ENCODE measurements at regions not wholly inside any gene's neighbourhood (a gene's known extent, or its start where the extent isn't known, plus 50 kb on each side); places are given as distances from the start of the nearest gene placed in this dataset.

DNA sequence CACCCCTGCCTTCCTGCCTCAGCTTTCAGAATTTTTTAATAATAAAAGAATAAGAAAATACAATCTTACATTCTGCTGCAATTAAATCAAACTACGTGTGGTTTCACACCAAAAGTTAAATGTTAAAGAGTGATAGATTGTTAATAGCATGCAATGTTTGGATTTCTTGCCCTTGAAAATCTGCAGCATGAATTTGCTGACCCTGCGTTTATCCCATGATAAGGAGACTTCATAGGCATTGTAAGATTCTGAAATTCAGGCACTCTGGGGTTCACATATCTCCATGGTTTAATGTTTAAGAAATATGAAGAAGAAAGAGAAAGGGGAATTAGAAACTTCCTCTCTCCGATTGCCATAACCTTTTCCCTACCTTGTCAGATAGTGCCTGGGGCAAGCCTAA is 1616.2 kb upstream of the B3GALT2 start:
- ATAC-seq (no peak), DNase-seq (no peak)
- Histone ChIP-seq H3K9me3 (no peaks in the 10 kb centered on the region), H3K36me3 (no peaks in the 10 kb centered on the region), H3K4me1 (no peaks in the 10 kb centered on the region), H3K27me3 (no peaks in the 10 kb centered on the region), H3K27ac (no peak overlapping the region), H3K4me3 (no peak overlapping the region)
- intact Hi-C loops (cut with DNase I), result no loop called here
- TF ChIP-seq, protein P1, sequence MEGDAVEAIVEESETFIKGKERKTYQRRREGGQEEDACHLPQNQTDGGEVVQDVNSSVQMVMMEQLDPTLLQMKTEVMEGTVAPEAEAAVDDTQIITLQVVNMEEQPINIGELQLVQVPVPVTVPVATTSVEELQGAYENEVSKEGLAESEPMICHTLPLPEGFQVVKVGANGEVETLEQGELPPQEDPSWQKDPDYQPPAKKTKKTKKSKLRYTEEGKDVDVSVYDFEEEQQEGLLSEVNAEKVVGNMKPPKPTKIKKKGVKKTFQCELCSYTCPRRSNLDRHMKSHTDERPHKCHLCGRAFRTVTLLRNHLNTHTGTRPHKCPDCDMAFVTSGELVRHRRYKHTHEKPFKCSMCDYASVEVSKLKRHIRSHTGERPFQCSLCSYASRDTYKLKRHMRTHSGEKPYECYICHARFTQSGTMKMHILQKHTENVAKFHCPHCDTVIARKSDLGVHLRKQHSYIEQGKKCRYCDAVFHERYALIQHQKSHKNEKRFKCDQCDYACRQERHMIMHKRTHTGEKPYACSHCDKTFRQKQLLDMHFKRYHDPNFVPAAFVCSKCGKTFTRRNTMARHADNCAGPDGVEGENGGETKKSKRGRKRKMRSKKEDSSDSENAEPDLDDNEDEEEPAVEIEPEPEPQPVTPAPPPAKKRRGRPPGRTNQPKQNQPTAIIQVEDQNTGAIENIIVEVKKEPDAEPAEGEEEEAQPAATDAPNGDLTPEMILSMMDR (IDR thresholded peaks at IDR 0.05), result no peak

DNA sequence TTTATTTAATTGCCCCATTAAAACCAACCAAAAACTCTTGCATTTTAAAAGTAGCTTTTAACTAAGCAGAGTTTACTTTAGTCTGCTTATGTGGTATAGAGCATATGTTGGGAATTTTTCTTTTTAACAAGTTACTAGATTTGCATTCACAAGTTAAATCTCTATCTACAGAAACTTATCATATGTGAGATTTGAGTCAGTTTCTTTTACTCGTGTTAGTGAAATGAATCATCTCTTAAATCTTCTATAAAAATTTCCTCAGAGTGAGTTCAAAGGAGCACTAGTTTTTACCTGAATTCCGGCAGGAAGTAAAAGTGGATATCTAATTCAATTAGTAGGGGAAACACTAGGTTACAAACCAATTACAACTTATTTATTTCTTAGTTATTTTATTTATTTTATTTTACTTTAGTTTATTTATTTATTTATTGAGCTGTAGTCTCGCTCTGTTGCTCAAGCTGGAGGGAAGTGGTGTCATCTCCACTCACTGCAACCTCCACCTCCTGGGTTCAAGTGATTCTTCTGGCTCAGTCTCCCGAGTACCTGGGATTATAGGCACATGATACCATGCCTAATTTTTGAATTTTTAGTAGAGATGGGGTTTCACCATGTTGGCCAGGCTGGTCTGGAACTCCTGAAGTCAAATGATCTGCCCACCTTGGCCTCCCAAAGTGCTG is 1609.6 kb upstream of the B3GALT2 start:
- H3K4me1 ChIP-seq, result no peaks in the 10 kb centered on the region
- ATAC-seq, result no peak
- TF ChIP-seq, protein P1 (IDR thresholded peaks at IDR 0.05), result no peak
- no peaks in the 10 kb centered on the region for H3K27me3 ChIP-seq
- no peak for DNase-seq
- no peak overlapping the region for H3K4me3 ChIP-seq
- H3K27ac ChIP-seq, result no peak overlapping the region
- intact Hi-C loops (cut with DNase I), result no loop called here
- H3K9me3 ChIP-seq, result no peaks in the 10 kb centered on the region
- no peaks in the 10 kb centered on the region for H3K36me3 ChIP-seq

DNA sequence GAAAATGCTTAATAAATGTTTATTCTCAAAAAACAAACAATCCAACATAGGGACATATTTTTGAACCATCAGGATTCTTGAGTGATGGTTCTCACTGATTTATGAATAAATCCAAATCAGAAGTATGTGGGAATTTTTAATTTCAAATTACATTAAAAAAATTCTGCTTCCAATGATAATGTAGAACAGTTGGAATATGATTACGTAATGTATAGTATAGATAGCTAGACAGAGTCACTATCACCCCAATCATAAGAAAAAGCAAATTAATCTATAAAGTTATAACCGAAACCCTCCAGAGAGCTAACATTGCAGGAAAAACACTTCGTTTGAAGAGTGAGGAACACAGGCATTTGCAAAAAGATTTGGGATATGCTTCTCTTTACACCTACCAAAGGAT is 1600.6 kb upstream of the B3GALT2 start:
- TF ChIP-seq, protein P1 (IDR thresholded peaks at IDR 0.05), result no peak

DNA sequence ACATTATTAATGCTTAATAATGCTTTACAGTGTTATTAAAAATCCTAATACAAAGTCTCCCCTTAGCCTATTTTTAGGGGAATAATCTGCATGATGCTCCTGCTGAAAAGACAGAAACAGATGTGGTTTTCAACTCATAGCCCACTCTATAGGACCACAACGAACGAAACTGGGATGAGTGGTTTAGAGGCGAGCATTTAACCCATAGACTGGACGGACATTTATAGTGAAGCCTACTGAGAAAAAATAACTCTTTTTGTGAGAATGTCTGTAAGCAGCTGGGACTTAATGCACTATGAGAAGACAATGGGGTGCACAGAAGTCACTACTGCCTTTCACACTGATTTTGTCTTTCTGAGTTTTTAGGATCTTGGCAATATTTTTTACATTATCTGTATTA is 1599.6 kb upstream of the B3GALT2 start:
- peaks cover 0 to 5% of the 10 kb centered on the region in 2 donors for H3K9me3 ChIP-seq
- no peak overlapping the region for H3K27ac ChIP-seq
- no peaks in the 10 kb centered on the region for H3K27me3 ChIP-seq
- intact Hi-C loops (cut with DNase I), result no loop called here
- TF ChIP-seq, protein P1 (IDR thresholded peaks at IDR 0.05), result no peak
- ATAC-seq, result no peak
- no peak for DNase-seq
- no peaks in the 10 kb centered on the region for H3K4me1 ChIP-seq
- H3K4me3 ChIP-seq, result no peak overlapping the region
- H3K36me3 ChIP-seq, result no peaks in the 10 kb centered on the region

More for the DNA sequence above, 1600.6 kb upstream of the B3GALT2 start:
- H3K27me3 ChIP-seq, result no peaks in the 10 kb centered on the region
- no peak overlapping the region for H3K27ac ChIP-seq
- intact Hi-C loops (cut with DNase I), result no loop called here
- no peaks in the 10 kb centered on the region for H3K4me1 ChIP-seq
- no peaks in the 10 kb centered on the region for H3K36me3 ChIP-seq
- H3K4me3 ChIP-seq, result no peak overlapping the region
- ATAC-seq, result no peak
- no peak for DNase-seq
- peaks cover 0 to 5% of the 10 kb centered on the region in 2 donors for H3K9me3 ChIP-seq

DNA sequence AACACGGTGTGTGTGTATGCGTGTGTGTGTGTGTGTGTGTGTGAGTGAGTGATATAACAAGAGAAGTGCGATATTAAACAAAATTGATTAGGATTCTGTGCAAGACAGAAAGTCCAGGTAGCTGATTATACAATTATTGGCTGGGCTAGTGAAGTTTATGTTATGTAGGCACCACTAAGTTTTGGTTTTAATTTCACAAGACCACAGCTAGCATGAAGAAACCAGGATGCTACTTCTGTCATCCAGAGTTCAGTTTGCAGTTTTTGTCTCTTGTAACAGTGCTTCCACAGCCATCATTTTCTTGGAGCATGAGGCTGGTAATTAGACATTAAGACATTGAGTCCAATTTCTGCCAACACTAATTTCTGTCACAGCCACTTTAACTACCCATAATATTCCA is 1590.2 kb upstream of the B3GALT2 start:
- H3K27ac ChIP-seq, result no peak overlapping the region
- H3K9me3 ChIP-seq, result peaks cover 0 to 10% of the 10 kb centered on the region in 2 donors
- no peak overlapping the region for H3K4me3 ChIP-seq
- ATAC-seq, result no peak
- intact Hi-C loops (cut with DNase I), result no loop called here
- H3K4me1 ChIP-seq, result no peaks in the 10 kb centered on the region
- TF ChIP-seq, protein P1 (IDR thresholded peaks at IDR 0.05), result no peak
- H3K36me3 ChIP-seq, result no peaks in the 10 kb centered on the region
- H3K27me3 ChIP-seq, result no peaks in the 10 kb centered on the region
- no peak for DNase-seq

Data from left lung (tissue), 4 donors.